Erythroblast (primary cell): ENCODE measurements at regions not wholly inside any gene's neighbourhood (a gene's known extent, or its start where the extent isn't known, plus 50 kb on each side); places are given as distances from the start of the nearest gene placed in this dataset.

Experiments
- GATA1 ChIP-seq: IDR thresholded peaks from 2 replicates; pipeline ENCODE4 v1.6.1; 2011; ENCODE audit warnings: low read depth, mild to moderate bottlenecking, control low read depth, low read length, moderate library complexity
- POLR2A ChIP-seq: IDR thresholded peaks from 2 replicates; pipeline ENCODE4 v1.6.1; 2011; ENCODE audit warnings: mild to moderate bottlenecking, low read length

DNA sequence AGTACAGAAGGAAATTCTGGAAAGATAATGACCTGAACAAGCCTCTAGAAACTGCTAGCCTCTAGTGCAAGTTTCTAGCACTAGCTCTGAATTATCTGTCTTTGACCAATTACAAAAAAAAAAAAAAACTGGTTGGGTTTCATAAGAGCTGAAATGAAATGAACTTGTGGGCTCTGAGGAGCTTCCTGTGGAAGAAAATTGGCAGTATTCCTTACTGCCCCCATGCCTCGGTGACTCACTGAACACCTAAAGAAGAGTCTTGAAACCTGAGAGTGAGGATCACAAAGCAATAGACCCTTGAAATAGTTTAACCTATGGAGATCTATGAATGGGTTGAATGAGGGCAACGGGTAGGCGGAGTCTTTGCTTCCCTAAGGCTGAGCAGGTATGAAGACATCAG is 263.6 kb upstream of the RASA1 start:
- TF ChIP-seq POLR2A (no peak), GATA1 (no peak)
